Activated naive CD8-positive, alpha-beta T cell treated with anti-CD3 and anti-CD28 coated beads, Interleukin-2, amount 50 U/mL, for 24 hours (primary cell): ENCODE measurements at regions not wholly inside any gene's neighbourhood (a gene's known extent, or its start where the extent isn't known, plus 50 kb on each side); places are given as distances from the start of the nearest gene placed in this dataset.

Experiments
- ATAC-seq: fragments of 150-1000 bp; cut with Tn5 transposase; one replicate; pipeline ENCODE4 v1.10.0; 2021
- DNase-seq: peaks from one replicate; pipeline ENCODE4 v3.0.0; 2021
- H3K27ac Mint-ChIP-seq: one replicate; pipeline ENCODE4 v1.8.0; 2021; ENCODE audit warnings: mild to moderate bottlenecking, mixed read lengths
- H3K27me3 Mint-ChIP-seq: one replicate; pipeline ENCODE4 v1.8.0; 2021; ENCODE audit warnings: mixed read lengths
- H3K36me3 Mint-ChIP-seq: one replicate; pipeline ENCODE4 v1.8.0; 2021; ENCODE audit warnings: low read depth, mixed read lengths
- H3K4me1 Mint-ChIP-seq: one replicate; pipeline ENCODE4 v1.8.0; 2021; ENCODE audit warnings: mixed read lengths
- H3K4me3 Mint-ChIP-seq: one replicate; pipeline ENCODE4 v1.8.0; 2021; ENCODE audit warnings: mild to moderate bottlenecking, moderate library complexity, mixed read lengths
- H3K9me3 Mint-ChIP-seq: one replicate; pipeline ENCODE4 v1.8.0; 2021; ENCODE audit warnings: mixed read lengths

DNA sequence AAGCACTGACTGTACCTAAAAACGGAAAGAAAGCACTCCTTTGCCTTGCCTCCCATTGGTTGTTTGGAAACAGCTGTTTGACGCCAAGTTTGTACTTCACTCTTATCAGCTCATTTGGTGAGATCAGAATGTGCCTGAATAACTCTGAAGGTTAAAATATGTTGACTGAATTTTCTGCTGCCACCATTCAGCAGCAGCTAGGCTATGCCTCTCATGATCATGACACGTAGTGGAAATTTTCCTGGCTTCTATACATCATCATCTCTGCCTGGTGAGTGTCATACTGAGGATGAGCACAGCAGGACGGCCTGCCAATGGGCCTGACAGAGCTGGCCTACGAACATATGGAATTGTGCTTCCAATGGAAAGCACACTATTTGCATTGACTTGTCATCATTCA lies 704.9 kb upstream of the CITED2 start:
- Mint-ChIP-seq H3K36me3 (no peaks in the 10 kb centered on the region), H3K27ac (no peak overlapping the region), H3K27me3 (peaks cover 8% of the 10 kb centered on the region), H3K4me1 (no peaks in the 10 kb centered on the region), H3K4me3 (no peak overlapping the region), H3K9me3 (no peaks in the 10 kb centered on the region)
- DNase-seq: no peak
- no peak for ATAC-seq

DNA sequence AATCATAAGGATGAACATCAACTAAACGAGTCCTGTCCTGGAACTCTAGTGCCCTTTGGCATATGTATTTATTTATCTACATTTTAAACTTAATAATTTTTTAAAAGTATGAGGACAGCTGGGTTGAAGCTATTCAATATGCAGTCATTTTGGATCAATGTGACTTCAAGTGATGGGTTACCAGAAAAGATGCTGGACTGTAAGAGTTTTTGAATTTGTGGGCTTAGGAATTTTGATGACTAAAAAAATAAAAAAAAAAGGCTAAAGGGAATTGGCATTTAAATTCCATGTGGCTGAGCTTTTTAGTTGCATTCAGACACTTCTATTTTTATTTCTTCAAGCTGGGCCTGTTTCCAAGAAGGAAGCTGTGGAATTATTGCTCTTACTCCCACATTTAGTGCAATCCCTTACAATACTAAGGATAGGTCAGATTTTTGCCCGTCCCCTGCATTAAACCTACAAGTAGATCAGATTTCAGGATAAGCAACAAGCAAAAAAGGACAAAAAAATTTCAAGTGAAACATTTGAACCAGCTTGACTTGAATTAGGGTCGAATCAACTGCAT lies 704.2 kb upstream of the CITED2 start:
- Mint-ChIP-seq H3K27ac (no peak overlapping the region), H3K9me3 (no peaks in the 10 kb centered on the region), H3K36me3 (no peaks in the 10 kb centered on the region), H3K27me3 (peaks cover 13% of the 10 kb centered on the region), H3K4me1 (no peaks in the 10 kb centered on the region), H3K4me3 (no peak overlapping the region)
- ATAC-seq: no peak
- no peak for DNase-seq

DNA sequence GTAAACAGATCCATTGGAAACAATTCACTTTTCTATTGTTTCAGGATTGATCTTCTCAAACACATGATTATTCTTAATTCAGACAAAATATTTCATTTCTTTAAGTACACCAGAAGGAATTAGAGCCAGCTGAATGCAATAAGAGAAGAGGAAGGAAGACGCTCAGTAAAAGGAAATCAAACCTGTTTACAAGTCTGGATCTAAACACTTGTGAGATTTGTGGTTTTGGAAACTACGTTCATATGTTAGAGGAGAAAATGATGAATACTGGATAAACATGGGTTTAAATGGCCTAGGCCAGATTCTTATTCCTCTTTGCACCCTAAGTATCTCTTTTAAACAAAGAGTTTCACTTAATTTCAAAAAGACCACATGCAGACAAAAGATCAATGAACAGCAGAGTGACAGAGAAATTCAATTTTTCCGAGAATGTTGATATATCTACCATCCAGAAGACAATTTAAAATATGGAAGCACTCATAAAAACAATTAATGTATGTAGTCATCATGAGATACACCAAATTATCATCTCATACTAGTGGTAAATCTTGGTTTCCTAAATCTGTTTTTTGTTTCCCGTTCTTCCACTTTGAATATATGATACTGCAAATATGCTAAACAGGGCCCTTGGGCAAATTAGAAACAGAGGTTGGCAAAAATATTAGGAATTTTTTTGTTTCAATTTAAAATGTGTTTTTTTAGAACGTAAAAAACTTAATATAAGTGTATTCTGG lies 703.5 kb upstream of the CITED2 start:
- Mint-ChIP-seq H3K4me1 (no peaks in the 10 kb centered on the region), H3K4me3 (no peak overlapping the region), H3K27me3 (peaks cover 13% of the 10 kb centered on the region), H3K36me3 (no peaks in the 10 kb centered on the region), H3K27ac (no peak overlapping the region), H3K9me3 (no peaks in the 10 kb centered on the region)
- DNase-seq: no peak
- no peak for ATAC-seq

DNA sequence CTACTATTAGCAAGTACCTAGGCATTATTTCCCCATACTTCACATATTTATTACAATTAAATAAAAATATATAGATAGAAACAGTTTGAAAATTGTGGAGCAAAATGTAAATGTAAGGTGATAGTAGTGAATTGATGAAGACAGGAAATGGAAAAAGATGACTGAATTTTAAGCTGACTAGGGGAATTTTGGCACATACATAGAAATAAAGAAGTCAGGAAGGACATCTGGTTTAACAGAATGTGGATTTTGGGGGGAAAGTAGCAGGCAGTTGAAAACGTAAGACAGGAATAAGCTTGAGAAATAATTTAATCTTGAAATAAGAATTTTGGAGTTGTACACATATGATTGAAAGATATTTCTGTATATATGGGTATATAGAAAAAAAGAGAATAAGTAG lies 701.7 kb upstream of the CITED2 start:
- H3K9me3 Mint-ChIP-seq: no peaks in the 10 kb centered on the region
- ATAC-seq (no peak), DNase-seq (no peak)
- no peak overlapping the region for H3K4me3 Mint-ChIP-seq
- no peaks in the 10 kb centered on the region for H3K36me3 Mint-ChIP-seq
- H3K4me1 Mint-ChIP-seq: no peaks in the 10 kb centered on the region
- H3K27ac Mint-ChIP-seq: no peak overlapping the region
- H3K27me3 Mint-ChIP-seq: peaks cover 13% of the 10 kb centered on the region

DNA sequence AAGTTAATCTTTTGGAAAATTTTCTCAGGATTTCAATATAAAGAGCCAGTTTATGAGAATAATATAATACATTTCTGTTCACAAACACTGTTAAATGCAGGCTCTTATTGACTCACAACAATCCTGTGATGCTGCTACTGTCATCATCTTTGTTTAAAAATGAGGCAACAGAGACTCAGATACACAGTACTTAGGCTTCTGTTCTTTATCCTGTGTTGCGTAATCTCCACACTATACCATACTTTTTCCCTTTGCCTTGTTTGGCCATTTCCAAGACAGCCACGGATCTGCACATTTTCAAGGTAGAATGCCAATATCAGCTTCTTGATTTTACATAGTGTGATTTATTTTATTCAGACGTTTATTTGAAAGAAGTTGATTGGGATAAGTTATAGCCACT lies 699.0 kb upstream of the CITED2 start:
- peaks cover 13% of the 10 kb centered on the region for H3K27me3 Mint-ChIP-seq
- DNase-seq: no peak
- no peak overlapping the region for H3K4me3 Mint-ChIP-seq
- H3K27ac Mint-ChIP-seq: no peak overlapping the region
- no peak for ATAC-seq
- no peaks in the 10 kb centered on the region for H3K4me1 Mint-ChIP-seq
- H3K9me3 Mint-ChIP-seq: no peaks in the 10 kb centered on the region
- H3K36me3 Mint-ChIP-seq: no peaks in the 10 kb centered on the region

DNA sequence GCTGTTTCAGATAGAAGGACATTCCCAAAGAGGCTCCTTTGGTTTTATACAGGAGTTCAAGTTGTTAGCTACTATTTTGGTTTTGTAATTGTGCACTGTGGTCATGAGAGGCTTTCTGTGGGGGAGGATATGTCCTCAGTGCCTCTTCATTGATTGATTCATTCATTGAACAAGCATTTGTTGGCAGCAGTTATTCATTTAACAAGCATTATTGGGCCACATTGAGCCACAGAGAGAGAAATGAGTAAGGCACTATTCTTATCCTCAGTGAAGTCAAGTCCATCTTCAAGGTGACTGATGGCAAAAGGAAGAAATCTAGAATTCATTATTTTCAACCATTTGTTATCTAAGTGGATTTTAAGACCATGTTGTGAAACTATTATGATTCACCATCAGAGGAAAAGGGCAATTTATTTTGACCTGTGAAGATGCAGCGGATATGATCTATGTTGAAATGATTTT lies 697.2 kb upstream of the CITED2 start:
- Mint-ChIP-seq H3K4me1 (no peaks in the 10 kb centered on the region), H3K4me3 (no peak overlapping the region), H3K36me3 (no peaks in the 10 kb centered on the region), H3K27me3 (peaks cover 8% of the 10 kb centered on the region), H3K9me3 (no peaks in the 10 kb centered on the region), H3K27ac (no peak overlapping the region)
- ATAC-seq: no peak
- no peak for DNase-seq

DNA sequence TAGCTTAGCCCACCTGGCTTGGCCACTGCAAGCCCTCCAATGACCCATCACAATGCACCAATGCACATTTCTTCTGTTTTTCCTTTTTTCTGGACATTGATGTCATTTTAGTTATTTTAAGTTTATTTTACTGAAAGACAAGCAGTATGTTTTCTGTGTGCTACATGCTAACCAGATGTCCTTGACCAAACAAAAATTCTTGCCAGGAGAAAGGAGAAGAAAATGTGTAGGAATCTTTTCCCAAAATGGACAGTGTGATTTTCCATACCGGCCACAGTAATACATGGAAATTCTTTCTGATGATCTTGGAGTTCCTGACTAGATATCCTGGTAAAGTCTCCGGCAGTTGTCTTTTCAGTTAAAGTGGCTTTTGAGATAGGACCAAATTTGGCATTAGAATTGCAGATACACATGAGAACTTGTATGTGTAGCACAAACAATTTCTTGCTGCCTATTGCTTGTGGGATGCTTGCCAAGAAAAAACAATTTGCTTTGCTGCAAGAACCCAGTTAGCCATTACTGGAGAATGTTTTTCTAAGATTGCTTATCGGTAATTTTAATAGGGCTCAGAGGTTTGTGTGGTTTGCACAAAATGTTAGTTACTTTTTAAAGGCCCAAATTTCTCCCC lies 696.5 kb upstream of the CITED2 start:
- Mint-ChIP-seq H3K36me3 (no peaks in the 10 kb centered on the region), H3K9me3 (no peaks in the 10 kb centered on the region), H3K27me3 (peaks cover 5% of the 10 kb centered on the region), H3K4me3 (no peak overlapping the region), H3K27ac (no peak overlapping the region), H3K4me1 (no peaks in the 10 kb centered on the region)
- ATAC-seq (no peak), DNase-seq (no peak)

DNA sequence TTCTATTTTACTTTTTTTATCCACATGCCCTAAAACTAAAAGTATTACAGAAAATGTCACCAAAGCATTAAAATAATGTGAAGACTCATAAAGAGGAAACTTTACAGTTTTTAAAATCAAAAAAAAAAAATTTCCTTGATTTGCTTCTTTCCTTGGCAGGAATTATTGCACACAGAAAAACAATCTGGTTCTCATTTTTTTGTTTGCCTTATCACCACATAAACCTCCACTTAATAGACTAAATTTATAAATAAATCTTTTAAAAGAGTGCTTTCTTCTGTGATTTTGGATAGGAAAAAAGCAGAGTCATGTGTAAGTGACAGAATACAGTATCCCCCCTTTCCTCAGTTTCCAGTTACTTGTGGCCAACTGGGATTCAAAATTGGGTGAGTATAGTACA lies 695.1 kb upstream of the CITED2 start:
- ATAC-seq: no peak
- Mint-ChIP-seq H3K36me3 (no peaks in the 10 kb centered on the region), H3K9me3 (no peaks in the 10 kb centered on the region), H3K4me1 (no peaks in the 10 kb centered on the region), H3K27ac (no peak overlapping the region), H3K27me3 (peaks cover 5% of the 10 kb centered on the region), H3K4me3 (no peak overlapping the region)
- DNase-seq: no peak

DNA sequence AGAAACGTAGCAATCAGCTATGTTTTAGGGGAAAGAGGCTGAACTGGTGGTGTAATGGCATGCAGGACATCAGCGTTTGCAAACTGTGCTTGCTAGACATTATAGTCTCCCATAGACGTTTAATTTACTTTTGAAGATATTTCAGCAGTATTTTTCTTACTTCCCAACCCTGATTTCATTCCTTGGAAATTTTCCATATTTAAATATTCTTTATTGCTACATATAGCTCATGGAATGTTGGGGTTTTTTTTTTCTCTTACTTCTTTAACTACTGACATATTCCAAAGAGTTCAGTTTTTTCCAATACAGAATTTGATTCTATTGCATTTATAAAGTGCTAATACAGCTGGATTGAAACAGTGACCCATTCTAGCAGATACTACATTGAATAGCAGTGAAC lies 694.4 kb upstream of the CITED2 start:
- no peak overlapping the region for H3K27ac Mint-ChIP-seq
- ATAC-seq: no peak
- no peak for DNase-seq
- H3K27me3 Mint-ChIP-seq: peaks cover 1% of the 10 kb centered on the region
- no peaks in the 10 kb centered on the region for H3K36me3 Mint-ChIP-seq
- H3K4me1 Mint-ChIP-seq: no peaks in the 10 kb centered on the region
- H3K4me3 Mint-ChIP-seq: no peak overlapping the region
- no peaks in the 10 kb centered on the region for H3K9me3 Mint-ChIP-seq

DNA sequence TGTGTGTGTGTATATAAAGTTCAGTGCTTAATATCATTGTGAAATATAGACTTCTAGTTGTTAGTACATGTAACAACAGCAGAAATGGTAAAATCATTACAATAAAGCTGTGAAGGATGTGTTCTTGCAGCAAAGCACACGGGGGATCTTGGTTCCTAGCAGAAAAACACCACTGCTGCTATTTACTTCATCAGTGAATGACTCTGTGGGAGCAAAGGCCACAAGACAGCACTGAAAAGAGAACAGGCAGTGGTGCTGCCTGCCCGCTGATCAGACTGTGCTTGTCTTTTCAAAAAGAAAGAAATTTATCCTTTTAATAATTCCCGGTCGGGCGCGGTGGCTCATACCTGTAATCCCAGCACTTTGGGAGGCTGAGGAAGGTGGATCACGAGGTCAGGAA lies 689.9 kb upstream of the CITED2 start:
- Mint-ChIP-seq H3K27me3 (no peaks in the 10 kb centered on the region), H3K4me3 (no peak overlapping the region), H3K36me3 (no peaks in the 10 kb centered on the region), H3K9me3 (no peaks in the 10 kb centered on the region), H3K27ac (no peak overlapping the region), H3K4me1 (no peaks in the 10 kb centered on the region)
- DNase-seq (no peak), ATAC-seq (no peak)

DNA sequence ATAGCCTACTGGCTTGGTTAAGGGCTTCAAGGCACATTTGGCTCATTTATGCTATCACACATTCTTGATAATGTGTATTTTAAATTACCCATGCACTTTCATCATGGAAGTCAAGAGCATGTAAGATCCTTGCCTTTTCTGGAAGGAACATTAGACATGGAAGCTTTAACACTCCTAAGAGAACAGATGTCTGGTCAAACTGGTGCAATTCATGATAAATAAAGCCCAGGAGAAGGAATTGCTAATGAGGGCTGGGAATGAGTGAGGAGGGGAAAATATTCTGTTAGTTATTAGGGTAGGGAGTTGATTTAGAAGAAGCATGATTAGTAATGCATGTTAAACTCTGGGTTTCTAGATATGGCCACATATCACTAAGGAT lies 688.6 kb upstream of the CITED2 start:
- Mint-ChIP-seq H3K9me3 (no peaks in the 10 kb centered on the region), H3K27me3 (no peaks in the 10 kb centered on the region), H3K27ac (no peak overlapping the region), H3K36me3 (no peaks in the 10 kb centered on the region), H3K4me1 (no peaks in the 10 kb centered on the region), H3K4me3 (no peak overlapping the region)
- DNase-seq (no peak), ATAC-seq (no peak)

DNA sequence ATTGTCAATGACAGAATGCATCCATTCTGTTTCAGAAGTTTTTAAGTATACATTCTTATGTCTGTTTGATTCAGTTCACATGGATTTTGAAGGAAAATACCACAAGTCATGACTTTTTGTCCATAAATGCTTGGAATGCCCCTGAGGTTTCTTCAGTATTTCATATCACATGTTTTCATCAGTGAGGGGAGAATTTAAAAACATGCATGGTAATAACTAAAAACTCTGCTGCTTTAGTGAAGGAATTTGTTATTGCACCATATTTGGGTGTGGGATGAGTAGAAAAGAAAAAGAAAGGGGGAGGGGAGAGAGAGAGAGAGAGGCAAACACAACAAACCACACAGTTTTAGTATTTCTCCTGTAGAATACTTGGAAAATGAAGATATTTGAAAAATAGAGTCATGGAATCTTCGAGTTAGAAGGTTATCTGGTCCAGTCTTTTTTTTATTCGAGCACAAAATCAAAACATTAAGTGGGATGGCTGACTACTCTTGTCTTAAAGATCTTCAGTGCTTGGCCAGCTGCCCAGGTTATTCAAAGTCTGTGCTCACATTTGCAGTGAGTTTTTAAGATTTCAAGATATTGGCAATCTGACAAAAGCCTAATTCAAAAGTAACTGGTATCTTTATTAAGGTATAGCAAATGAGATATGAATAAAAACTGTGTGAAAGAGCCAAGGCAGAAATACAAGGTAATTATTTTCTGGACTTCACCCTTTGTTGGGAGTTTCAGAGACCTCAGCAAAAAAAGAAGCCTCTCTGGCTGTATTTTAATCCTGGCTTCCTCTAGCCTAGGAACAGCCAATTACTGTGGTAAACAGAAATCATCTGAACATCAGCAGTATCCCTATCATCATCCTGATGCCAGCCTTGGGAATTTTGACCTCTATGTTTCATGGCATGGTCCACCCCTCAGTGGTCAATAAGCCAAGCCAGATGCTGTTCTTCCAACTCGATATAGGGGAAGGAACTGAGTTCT lies 687.9 kb upstream of the CITED2 start:
- Mint-ChIP-seq H3K27me3 (no peaks in the 10 kb centered on the region), H3K4me1 (no peaks in the 10 kb centered on the region), H3K36me3 (no peaks in the 10 kb centered on the region), H3K4me3 (no peak overlapping the region), H3K9me3 (no peaks in the 10 kb centered on the region), H3K27ac (no peak overlapping the region)
- ATAC-seq (no peak), DNase-seq (no peak)

DNA sequence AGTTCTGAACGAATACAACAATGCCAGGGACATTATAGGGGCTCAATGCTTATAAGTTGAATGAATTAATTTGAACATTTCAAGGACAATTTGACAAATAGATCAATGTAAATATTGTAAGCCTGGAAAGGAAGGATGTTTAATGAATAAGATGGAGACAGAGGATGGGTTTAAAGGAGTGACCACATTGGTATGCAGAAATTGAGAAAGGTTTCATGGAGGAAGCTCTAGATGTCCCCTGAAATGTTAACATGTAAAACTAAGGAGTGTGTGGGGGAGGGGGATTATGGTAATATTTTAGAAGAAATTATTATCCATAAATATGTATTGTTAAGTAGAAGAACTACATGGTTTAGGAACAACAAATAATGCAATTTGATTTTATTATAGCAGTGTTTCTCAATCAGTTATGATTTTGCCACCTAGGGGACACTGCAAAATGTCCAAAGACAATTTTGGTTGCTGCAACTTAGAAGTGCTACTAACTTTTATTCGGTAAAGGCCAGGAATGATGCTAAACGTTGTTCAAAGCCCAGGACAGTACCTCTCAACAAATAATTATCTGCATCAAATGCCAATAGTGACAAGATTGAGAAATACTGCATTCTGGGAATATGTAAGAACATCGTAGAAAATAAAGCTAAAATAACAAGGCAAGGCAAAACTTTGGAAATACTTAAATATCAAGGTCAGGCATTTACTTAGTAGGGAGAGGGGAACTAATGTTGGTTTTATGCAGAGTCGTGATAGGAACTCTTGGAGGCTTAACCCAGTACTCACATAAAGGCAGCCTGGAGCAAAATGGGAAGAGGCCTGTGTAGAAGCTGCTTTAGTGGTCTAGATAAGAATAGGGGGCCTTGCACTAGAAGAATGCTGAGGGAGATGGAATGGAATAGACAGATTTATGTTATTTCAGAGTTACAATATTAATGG lies 686.9 kb upstream of the CITED2 start:
- peaks cover 3% of the 10 kb centered on the region for H3K27me3 Mint-ChIP-seq
- H3K4me3 Mint-ChIP-seq: no peak overlapping the region
- H3K4me1 Mint-ChIP-seq: no peaks in the 10 kb centered on the region
- no peak for ATAC-seq
- no peak for DNase-seq
- H3K27ac Mint-ChIP-seq: no peak overlapping the region
- no peaks in the 10 kb centered on the region for H3K9me3 Mint-ChIP-seq
- H3K36me3 Mint-ChIP-seq: no peaks in the 10 kb centered on the region

DNA sequence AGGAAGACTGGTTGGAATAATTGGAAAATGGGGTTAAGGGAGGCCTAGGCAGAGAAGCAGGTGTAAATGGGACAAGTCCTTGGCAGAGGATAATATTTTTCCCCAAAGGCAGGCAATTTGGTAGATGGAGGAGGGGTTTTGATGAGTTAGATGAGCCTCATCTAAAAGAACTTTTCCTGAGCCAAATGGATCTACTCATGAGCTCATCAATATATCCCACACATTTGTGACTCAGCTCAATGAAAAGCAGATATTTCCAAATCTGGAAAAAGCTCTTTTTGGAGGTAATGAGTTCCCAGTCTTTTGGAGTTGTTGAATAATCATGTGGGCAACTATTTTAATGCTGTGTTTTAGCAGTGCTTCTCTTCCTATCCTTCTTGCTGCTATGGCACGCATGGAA lies 685.5 kb upstream of the CITED2 start:
- Mint-ChIP-seq H3K36me3 (no peaks in the 10 kb centered on the region), H3K27ac (no peak overlapping the region), H3K4me1 (no peaks in the 10 kb centered on the region), H3K27me3 (peaks cover 7% of the 10 kb centered on the region), H3K4me3 (no peak overlapping the region), H3K9me3 (no peaks in the 10 kb centered on the region)
- DNase-seq (no peak), ATAC-seq (no peak)
